ENCODE measurements at regions not wholly inside any gene's neighbourhood (a gene's known extent, or its start where the extent isn't known, plus 50 kb on each side); places are given as distances from the start of the nearest gene placed in this dataset.

DNA sequence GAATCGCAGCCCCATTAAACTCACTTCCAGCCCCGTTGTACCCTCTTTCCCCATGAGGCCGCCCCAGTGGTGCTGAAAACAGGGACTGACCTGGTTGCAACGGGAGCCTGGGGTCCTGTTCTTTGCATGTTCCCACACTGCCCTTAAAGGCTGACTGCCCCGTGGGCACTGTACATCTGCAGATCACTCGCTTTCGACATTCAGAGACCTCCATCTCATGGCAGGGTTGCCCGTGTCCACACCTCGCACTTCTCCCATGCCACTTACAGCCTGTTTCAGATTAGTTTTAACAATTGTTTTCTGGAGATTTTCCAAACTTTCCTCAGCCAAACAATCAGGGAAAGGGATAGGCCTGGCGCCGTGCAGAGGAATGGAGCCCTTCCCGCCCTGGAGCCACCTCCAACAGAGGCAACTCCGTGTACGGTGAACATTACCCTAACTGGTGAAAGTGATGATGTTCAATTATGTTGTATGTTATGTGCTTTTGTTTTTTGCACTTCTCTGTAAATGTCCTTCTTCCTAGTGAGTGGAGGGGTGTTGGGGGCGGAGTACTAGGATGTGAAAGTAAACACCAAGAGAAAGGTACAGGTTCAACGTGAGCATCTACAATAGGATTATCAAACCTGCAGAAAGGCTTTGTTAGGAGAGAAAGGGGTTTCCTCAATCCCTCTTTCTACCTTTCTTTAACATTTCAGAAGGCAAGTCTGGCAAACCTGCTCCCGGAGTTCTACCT, 262.8 kb downstream of the FOXO1 start:
- no peak for DNase-seq

DNA sequence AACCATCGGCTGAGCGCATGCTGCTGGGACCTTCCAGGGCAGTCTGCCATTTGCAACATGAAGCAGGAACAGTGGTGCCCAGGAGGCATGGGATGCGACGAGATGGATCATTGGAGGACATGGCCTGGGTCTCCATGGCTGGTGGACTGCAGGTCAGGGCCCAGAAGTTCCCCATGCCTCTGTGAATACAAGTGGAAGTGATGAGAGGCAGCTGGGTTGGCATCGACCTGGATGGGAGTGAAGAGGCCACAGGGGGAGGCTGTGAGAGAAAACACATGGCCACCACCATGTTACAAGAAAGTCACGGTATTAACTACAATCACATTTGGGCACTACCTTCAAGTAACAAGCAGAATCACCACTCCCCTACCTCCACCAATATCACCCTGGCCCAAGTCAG, 262.0 kb downstream of the FOXO1 start:
- DNase-seq = no peak

DNA sequence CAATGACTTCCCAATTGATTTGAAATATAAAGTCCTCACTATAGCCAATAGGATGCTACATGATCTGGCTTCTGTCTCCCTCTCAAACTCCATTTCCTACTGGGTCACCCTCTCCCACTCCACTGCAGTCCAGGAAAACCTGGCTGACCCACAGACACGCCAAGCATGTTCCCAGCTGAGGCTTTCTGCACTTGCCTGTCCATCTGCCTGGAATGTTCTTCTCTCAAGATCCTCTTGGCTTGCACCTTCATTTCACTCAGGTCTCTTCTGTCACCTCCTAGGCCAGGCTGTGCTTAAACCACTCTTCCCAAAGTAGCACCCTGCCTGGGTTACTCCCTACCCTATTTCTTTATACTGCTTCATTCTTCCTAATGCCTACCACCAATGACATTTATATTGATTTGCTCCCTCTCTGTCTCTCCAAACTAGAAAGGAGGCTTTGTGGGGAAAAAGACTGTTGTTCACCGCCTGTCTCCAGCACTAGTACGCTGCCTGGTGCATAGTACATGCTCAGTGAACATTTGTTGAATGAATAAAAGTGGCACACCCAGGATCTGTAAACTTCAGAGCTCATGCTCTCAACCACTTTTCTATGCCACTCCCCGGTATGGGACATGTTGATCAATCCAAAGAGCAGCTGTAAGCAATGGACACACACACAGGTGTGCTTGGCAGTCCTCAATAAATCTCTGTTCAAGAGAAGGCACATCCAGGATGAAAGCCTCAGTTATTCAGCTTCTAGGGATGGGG, 261.3 kb downstream of the FOXO1 start:
- no peak for DNase-seq

DNA sequence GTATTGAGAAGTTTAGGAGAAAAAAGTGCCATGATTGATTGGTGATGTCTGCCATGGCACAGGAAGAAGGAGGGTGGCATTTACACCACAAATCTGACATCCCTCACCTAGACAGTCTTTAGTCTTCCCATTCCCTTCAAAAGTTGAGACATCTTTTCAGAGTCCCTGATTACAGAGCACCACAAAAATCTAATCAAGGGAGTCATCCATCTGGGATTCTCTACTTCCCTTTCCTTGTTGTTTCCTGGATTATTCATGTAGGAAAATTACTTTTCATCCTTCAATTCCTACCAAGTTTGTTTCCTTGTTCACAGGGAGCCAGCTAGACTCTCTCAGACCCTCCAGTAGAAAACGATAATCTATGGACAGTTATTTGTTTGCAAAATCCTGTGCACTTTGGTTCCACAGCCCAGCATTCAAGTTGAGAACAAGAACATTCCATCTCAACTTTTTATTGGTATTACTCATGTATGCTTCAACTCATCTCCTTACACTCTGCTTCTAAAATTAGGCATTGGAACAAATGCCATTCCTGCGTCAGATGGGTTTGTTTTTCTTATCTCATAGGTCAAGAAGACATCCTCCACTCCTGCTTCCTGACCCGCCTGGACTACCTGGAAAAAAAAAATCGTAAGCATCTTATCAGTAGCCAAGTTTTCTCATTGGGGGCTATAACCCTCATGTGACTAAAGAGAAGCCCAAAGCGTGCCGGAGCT, 259.9 kb downstream of the FOXO1 start:
- no peak for DNase-seq

DNA sequence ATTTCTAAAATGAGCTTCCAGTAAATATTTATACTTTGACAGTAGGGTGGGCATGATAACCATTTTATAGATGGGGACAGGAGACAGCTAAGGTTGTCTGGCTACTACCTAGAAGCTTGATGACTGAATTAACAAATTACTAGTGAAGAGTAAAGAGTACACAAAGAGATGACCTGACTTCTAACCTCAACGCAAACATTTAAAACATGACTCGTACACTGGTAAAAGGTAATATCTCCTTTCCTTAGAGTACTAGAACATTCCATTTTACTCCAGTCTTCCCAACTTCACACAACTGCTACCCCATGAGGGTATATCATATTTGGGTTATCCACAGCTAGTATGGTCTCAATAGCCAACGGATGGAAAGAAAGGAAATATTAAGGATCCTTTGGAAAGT, 258.9 kb downstream of the FOXO1 start:
- no peak for DNase-seq

DNA sequence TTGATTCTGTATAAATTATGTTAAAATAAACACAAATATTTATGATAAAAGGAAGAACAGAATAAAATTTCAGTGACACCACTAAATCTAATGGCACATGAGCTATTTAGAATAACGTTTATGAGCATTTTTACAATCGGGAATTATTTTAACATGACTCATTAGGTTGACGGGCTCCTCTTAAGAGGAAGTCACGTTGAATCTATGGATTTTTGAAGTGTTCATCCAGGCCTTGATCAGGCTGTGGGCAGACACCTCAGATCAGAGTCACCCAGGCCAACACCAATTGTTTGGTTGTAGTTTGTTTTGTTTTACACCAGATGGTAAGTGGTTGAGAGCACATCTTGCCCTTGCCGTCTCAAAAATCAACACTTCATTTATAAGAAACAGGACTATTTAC, 257.8 kb downstream of the FOXO1 start:
- no peak for DNase-seq

DNA sequence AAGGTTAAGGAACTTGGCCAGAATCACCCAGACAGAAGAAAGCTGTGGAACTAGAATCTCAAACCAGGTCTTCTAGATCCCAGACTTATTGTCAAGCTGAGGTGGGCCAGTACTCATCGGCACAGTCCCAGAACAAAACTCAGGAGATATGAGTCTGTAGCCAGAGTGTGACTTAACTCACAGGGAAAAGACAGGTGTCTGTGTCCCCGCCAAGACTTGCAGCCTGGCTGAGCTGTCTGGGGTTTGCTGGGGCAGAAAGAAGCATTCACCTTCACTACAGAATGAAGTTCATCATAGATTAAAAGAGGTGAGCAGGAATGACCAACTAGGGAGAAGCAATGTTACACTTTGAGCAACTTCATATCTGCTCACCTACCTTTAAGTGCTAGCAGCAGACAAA, 257.2 kb downstream of the FOXO1 start:
- DNase-seq = no peak

DNA sequence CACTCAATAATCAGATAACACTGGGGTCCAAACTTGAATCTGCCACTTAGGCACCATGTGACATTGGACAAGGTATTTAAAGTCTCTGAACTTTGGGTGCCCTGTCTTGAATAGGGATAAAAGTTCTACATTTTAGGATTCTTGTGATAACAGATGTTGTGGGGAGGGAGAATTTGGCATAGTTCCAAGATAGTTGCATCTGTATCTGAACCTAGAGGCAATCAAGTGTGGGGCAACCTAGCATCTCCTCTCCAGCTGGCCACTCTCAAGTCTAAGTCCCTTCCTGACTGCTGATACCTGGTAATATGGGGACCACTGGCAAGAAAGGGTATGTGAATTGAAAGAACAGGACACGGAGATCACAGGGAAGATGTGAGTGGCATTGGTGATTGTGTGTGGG, 256.1 kb downstream of the FOXO1 start:
- no peak for DNase-seq

DNA sequence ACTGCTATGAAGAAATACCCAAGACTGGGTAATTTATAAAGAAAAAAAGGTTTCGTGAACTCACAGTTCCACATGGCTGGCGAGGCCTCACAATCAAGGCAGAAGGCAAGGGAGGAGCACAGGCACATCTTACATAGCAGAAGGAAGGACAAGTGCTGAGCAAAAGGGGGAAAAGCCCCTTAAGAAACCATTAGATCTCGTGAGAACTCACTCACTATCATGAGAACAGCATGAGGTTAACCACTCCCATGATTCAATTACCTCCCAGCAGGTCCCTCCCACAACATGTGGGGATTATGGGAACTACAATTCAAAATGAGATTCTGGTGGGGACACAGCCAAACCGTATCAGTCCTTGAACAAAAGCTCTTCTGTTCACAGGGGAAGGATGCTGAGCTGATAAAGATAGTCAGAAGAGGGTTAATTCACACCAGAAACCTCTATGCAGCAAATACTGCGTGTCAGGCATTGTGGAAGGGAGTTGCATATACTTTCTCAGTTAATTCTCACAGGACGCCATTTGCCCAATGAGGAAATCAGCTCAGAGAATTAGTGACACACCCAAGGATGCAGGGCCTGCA, 246.2 kb downstream of the FOXO1 start:
- no peak for DNase-seq

DNA sequence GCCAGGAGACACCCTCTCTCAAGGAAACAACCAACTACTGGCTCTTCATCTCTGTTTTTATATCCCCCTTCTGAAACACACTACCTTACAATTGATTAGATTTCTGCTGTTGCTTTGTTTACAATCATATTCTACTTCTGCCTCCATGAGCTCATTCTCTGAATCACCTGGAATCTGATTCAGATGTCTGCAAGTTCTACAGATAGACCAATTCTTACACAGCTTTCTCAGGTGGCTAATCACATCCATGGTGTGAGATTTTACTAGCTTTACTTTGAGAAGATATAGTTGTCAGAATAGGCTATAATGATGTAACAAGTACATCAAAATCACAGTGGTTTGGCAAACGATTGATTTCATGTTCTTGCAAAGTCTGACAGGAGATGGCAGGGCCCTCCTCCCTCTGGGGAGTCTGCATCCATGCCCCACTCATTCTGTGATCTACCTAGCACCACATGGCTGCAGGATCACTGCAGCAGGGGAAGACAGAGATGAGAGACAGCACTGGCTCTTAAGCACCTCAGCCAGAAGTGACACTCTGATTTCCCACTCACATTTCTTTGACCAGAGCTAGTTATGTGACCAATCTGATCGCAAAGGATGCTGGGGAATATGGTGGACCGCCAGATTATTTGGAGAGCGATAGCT, 243.7 kb downstream of the FOXO1 start:
- no peak for DNase-seq

DNA sequence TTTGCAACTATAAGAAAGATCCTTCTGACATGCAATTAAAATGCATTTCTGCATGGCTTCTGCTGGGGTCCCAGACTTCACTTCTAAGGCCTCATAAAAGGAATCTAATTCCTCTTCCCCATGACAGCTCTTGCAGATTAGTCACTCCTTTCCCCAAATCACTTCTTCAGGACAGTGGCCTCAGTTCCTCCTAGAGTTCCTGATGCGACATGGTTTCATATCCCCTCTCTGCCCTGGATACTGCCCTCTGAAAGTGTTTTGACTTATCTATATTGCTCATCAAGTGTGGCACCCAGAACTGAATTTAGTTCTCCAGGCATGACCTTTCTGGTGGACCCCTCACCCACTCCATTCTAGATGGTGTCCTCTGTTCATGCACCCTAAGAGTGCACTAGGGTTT, 238.1 kb downstream of the FOXO1 start:
- DNase-seq = no peak

DNA sequence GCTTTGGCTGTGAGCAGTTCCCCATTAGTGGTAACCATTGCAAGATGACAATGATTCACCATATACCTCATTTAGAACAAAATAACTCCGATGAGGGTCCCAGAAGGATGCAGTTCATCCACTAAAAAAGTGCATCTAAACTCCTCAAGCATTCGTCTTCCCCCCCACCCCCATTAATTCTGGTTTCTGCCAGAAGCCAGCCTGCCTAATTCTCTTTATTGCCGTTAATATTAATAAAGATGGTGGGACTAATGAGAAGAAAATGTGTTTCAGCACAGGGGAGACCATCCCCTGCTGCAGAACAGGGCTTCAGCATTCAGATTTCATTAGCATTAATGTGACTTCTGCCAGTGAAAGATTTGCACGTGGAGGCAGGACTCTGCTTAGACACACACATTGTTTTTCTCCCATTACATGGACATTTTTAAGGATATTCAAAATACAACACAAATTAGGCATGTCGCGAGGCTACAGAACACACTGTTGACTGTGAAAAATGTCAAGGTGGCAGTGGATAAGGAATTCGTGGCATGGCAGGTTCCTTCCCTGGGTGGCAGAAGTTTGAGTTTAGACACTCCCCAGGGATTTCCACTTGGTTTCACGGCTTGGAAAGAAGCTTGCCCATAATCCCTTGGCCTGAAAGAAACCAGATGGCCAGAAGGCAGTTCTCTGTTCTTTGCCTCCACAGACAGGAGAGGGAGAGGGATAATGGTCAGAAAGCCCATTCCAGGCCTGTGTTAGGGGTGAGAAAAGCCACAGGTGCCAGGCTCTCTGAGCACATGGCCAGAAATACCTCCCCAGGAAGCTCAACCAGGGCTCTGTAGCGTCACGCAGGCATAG, 236.5 kb downstream of the FOXO1 start:
- no peak for DNase-seq

DNA sequence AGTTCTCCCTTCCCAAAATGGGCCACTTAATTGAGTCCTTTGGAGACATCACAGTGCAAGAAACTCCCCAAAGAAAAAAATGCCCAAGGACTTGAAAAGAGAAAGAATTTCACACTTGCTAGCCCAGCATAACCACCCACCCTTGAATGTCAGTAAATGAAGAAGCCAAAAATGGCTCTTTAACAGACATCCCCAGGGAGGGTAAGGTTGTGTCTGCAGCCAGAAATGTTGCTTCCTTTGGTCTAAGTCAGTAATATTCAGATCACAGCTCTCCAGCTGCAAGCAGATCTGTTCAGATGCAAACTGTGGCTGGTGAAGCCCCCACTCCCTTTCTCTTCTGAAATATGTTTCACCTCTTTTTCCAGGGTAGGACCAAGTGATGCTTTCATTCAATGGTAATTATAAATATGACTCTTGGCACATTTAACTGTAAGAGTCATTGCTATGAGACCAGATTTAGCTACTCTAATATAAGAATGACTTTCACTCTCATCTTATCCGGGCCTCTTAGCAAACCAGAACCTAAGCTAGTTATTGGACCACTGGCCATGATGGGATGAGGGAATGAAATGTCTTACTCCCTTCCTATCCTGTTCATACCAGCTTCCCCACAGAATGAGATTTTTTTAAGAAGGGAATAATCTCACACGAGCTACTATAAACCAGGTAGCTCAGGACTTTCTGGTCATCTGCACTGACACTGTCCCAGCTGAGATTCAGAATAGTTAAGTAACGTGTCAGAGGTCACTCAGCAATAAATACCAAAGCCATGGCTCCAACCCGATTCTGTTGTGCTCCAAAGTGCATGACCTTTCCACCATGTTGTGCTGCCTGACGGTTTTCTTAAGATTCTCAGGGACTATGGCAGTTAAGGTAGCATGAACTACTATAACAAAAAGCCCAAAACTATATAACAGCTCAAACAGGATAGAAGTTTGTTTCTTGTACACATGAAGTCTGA, 234.1 kb downstream of the FOXO1 start:
- DNase-seq = no peak

DNA sequence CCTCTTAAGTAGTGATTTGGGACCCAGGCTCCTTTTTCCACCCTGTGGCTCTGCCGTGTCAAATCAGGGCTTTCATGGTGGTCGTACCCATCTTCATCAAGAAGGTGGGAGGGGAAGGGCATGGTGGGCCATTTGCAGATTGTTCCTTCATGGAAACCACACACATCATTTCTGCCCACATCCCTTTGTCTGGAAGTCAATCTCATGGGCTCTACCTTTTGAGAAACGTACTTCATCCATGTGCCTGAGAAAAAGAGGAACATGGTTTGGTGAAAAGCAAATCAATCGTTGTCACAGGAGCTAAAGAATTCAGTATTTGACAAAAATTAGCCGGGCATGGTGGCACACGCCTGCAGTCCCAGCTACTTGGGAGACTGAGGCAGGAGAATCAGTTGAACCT, 233.4 kb downstream of the FOXO1 start:
- no peak for DNase-seq

DNA sequence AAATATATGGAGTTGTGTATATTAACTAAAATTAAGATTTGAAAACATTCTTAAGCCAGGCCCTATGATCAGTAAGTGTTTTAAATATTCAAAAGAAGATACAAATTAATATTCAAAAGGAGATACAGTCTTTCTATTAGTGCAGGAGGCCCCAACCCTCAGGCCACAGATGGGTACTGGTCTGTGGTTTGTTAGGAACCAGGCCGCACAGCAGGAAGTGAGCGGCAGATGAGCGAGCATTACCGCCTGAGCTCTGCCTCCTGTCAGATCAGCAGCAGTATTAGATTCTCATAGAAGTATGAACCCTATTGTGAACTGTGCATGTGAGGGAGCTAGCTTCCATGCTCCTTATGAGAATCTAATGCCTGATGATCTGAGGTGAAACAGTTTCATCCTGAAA, 232.9 kb downstream of the FOXO1 start:
- no peak for DNase-seq

DNA sequence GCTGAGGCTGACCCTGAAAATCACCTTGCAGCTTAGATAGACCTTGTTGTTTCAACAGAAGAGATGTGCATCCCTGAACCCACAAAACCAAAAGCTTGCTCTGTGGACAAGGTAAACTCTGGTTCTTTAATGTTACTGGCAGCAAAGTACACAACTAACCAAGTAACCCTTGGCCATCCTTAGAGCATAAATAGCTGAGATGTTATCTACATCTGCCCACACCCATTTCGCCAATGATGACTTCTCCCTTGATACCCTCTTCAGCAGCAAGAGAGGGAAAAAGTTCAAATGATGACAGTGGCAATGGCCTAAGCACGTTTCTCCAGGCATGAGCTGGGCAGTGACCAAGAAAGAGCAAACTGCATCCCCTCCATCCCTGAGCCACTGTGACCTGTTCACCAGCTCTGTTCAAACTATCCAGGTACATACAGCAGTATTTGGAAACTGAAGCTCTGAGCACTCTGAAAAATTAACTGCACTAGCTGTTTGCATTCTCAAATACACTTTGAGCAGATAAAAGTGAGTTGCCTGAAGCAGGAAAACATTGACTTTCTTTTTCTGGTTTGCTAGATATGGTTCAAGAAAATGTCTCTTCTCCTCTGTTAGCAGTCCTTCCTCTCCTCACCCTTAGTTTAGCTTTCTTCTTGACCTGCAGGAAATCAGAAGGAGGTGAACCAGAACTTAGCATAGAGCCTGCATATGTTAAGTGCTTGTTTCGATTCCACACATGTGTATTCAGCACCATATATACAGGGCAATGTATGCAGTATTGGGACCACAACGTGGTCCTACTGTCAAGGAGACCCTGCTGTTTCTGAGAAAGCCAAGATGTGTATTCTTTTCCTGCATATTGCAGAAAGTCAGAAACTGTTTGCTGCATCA, 231.7 kb downstream of the FOXO1 start:
- no peak for DNase-seq

DNA sequence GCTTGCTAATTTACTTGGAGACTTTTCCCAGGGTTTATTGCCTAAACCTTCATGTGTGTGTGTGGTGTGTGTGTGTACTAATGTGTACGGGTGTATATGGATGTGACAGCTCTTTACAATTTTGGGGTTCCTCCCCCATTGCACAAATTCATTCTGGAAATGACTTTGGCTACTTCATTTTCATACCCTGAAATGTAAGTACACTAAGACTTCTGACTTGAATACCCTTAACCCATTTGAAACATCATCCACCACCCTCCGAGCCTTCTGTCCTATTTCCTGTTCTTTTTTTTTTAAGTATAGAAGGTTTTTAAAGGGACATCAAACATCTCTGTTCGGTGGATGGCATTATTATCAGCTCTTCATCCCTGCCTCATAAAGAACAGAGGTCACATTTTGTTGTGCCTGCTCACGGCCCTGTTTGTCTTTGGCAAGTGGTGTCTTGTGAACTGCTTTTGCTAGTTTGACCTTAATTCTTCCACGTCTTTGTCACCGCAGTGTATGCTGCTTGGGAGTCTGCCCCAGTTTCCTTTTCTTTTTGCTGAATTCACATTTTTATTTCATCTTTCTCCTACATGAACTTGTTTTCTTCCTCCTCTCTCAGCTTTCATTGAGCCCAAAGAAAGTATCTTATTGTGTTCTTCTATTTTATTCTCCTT, 228.3 kb downstream of the FOXO1 start:
- DNase-seq = no peak

DNA sequence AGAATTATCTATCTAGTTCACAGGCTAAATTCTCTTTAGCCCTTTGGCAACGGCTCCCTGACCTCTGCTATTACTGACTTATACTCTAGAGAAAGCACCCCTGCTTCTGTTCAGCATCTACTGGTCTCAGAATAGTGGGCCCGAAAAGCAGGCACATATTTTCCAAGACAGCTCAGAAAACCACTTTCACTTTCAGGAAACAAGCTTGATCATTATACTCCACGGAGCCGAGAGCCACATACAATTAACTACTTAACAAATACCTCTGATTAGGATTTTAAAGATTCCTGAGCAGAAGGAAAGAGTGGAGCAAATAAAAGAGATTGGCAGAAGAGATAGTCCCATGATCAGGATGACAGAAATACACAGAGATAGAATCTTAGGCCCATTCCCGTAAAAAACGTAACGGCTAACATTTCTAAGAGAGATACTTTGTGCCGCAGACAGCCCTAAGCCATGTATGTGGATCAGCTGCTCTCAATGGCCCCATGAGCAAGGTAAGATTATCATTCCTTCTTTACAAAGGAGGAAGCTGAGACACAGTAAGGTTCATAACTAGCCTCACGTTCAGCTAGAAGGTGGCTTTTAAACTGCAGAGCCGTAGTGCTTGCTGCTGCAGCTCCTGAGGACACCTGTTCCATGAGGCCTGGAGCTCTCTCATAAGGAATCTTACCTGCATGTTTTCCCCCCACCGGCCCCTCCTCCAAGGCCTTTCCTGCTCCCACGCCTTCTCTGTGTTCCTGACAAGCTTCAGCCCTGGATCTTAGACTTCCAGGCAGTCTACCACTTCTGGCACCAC, 227.2 kb downstream of the FOXO1 start:
- DNase-seq = no peak

DNA sequence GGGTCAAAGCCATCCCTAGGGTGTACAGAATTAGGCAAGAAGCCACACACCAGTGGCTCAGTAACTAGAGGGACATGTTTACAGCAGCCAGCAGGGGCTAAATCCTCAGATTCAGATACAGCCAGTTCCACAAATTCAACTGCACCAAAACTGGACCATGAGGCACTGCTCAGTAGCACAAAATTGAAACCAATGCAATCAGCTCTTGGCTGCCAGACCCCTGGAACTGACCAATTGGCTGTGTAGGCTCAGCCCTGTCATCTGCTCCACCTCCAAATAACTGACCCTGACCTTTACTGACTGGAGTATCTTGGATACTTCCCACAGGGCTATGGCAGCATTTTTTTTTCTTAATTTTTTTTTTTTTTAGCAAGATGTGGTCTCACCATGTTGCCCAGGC, 226.5 kb downstream of the FOXO1 start:
- no peak for DNase-seq

All from NCI-H1436 treated with DMSO at 0.1 percent for 48 hours (cell line).